NCI-H446 treated with DMSO at 0.1 percent for 48 hours (cell line): ENCODE measurements at regions not wholly inside any gene's neighbourhood (a gene's known extent, or its start where the extent isn't known, plus 50 kb on each side); places are given as distances from the start of the nearest gene placed in this dataset.

Experiments
- DNase-seq: peaks from one replicate; lab custom pipeline; 2025; lab: John Stamatoyannopoulos, UW

GRCh38 chr3:194067949-194068362 lies 68.0 kb upstream of the HES1 start:
- no peak for DNase-seq

- no peak for DNase-seq
Measured at GRCh38 chr3:194069421-194070219, 66.3 kb upstream of the HES1 start.

- no peak for DNase-seq
Measured at GRCh38 chr3:194070220-194070633, 65.7 kb upstream of the HES1 start.

- peak; percentile 63 for DNase-seq
Measured at GRCh38 chr3:194070634-194071409, 65.1 kb upstream of the HES1 start.

GRCh38 chr3:194072097-194072428 lies 63.9 kb upstream of the HES1 start:
- DNase-seq: no peak

- DNase-seq: no peak
Measured at GRCh38 chr3:194072691-194073279, 63.2 kb upstream of the HES1 start.

GRCh38 chr3:194073926-194074325 lies 62.0 kb upstream of the HES1 start:
- DNase-seq: no peak

GRCh38 chr3:194075088-194075615 lies 60.8 kb upstream of the HES1 start:
- no peak for DNase-seq

- no peak for DNase-seq
Measured at GRCh38 chr3:194075802-194076460, 60.0 kb upstream of the HES1 start.

- DNase-seq: no peak
Measured at GRCh38 chr3:194076475-194076874, 59.5 kb upstream of the HES1 start.

- no peak for DNase-seq
Measured at GRCh38 chr3:194077602-194078001, 58.3 kb upstream of the HES1 start.

GRCh38 chr3:194078045-194078821 lies 57.7 kb upstream of the HES1 start:
- DNase-seq: no peak

GRCh38 chr3:194079702-194080172 lies 56.2 kb upstream of the HES1 start:
- no peak for DNase-seq

- no peak for DNase-seq
Measured at GRCh38 chr3:194080436-194080835, 55.5 kb upstream of the HES1 start.

- DNase-seq: no peak
Measured at GRCh38 chr3:194080913-194081800, 54.8 kb upstream of the HES1 start.

GRCh38 chr3:194081826-194082225 lies 54.1 kb upstream of the HES1 start:
- DNase-seq: no peak

GRCh38 chr3:194082743-194083636 lies 53.0 kb upstream of the HES1 start:
- no peak for DNase-seq

- no peak for DNase-seq
Measured at GRCh38 chr3:194083637-194084224, 52.2 kb upstream of the HES1 start.

GRCh38 chr3:194084284-194084683 lies 51.7 kb upstream of the HES1 start:
- DNase-seq: no peak
